AG08396 (cell line): ENCODE measurements at regions not wholly inside any gene's neighbourhood (a gene's known extent, or its start where the extent isn't known, plus 50 kb on each side); places are given as distances from the start of the nearest gene placed in this dataset.

ENCODE experiments used
- DNase-seq: peaks from one replicate; pipeline ENCODE4 v3.0.0; 2012; ENCODE audit warnings: low spot score, mixed read lengths

- DNase-seq = no peak
These were observed 1525.4 kb downstream of the SLITRK1 start for GRCh38 chr13:82356667-82357410.

GRCh38 chr13:82344867-82345266 lies 1537.4 kb downstream of the SLITRK1 start:
- no peak for DNase-seq

- no peak for DNase-seq
These were observed 1541.2 kb downstream of the SLITRK1 start for GRCh38 chr13:82341116-82341515.

GRCh38 chr13:82330499-82330898 lies 1551.8 kb downstream of the SLITRK1 start:
- DNase-seq = no peak

GRCh38 chr13:82323101-82323500 lies 1559.2 kb downstream of the SLITRK1 start:
- no peak for DNase-seq

GRCh38 chr13:82305588-82305987 lies 1576.7 kb downstream of the SLITRK1 start:
- DNase-seq = no peak

GRCh38 chr13:82298106-82298505 lies 1584.2 kb downstream of the SLITRK1 start:
- DNase-seq = no peak

GRCh38 chr13:82294226-82294625 lies 1588.0 kb downstream of the SLITRK1 start:
- DNase-seq = no peak

GRCh38 chr13:82292334-82292733 lies 1589.9 kb downstream of the SLITRK1 start:
- no peak for DNase-seq

- no peak for DNase-seq
These were observed 1590.4 kb downstream of the SLITRK1 start for GRCh38 chr13:82291852-82292251.

- DNase-seq = no peak
These were observed 1606.6 kb downstream of the SLITRK1 start for GRCh38 chr13:82275644-82276043.

GRCh38 chr13:82259284-82259683 lies 1623.0 kb downstream of the SLITRK1 start:
- no peak for DNase-seq

- DNase-seq = no peak
These were observed 1624.3 kb downstream of the SLITRK1 start for GRCh38 chr13:82257790-82258507.

- DNase-seq = no peak
These were observed 1633.5 kb downstream of the SLITRK1 start for GRCh38 chr13:82248762-82249161.

GRCh38 chr13:82245860-82246259 lies 1636.4 kb downstream of the SLITRK1 start:
- DNase-seq = no peak

- DNase-seq = no peak
These were observed 1657.5 kb downstream of the SLITRK1 start for GRCh38 chr13:82224806-82225205.

GRCh38 chr13:82221621-82222020 lies 1660.7 kb downstream of the SLITRK1 start:
- no peak for DNase-seq

- no peak for DNase-seq
These were observed 1661.6 kb downstream of the SLITRK1 start for GRCh38 chr13:82220641-82221040.

- no peak for DNase-seq
These were observed 1666.1 kb downstream of the SLITRK1 start for GRCh38 chr13:82216165-82216564.

GRCh38 chr13:82214341-82214740 lies 1667.9 kb downstream of the SLITRK1 start:
- no peak for DNase-seq

- no peak for DNase-seq
These were observed 1676.0 kb downstream of the SLITRK1 start for GRCh38 chr13:82206241-82206640.

- no peak for DNase-seq
These were observed 1679.9 kb downstream of the SLITRK1 start for GRCh38 chr13:82202398-82202797.

- DNase-seq = no peak
These were observed 1686.2 kb downstream of the SLITRK1 start for GRCh38 chr13:82196087-82196486.

GRCh38 chr13:82187227-82187626 lies 1695.0 kb downstream of the SLITRK1 start:
- no peak for DNase-seq
